Kidney epithelial cell (primary cell): ENCODE measurements at regions not wholly inside any gene's neighbourhood (a gene's known extent, or its start where the extent isn't known, plus 50 kb on each side); places are given as distances from the start of the nearest gene placed in this dataset.

Source experiments
- DNase-seq: peaks from one replicate; pipeline ENCODE4 v3.0.0-alpha.2; 2010; ENCODE audit warnings: low read depth
- H3K27me3 ChIP-seq: 2 replicates; pipeline ENCODE4 v1.6.0; 2011; ENCODE audit warnings: low read length; ENCODE audit not compliant: control insufficient read depth, insufficient read depth
- H3K36me3 ChIP-seq: 2 replicates; pipeline ENCODE4 v1.5.1; 2011; ENCODE audit warnings: low read length; ENCODE audit not compliant: control insufficient read depth, insufficient read depth
- H3K4me3 ChIP-seq: 2 replicates; pipeline ENCODE4 v1.5.1; 2011; ENCODE audit warnings: low read depth, mild to moderate bottlenecking, control low read depth, low read length
- TF ChIP-seq, protein P1 (sequence below): IDR thresholded peaks from 2 replicates; pipeline ENCODE4 v1.5.1; 2011; ENCODE audit warnings: mild to moderate bottlenecking, moderate library complexity, low read length, control low read depth, inconsistent platforms; ENCODE audit not compliant: insufficient read depth, poor library complexity, severe bottlenecking

DNA sequence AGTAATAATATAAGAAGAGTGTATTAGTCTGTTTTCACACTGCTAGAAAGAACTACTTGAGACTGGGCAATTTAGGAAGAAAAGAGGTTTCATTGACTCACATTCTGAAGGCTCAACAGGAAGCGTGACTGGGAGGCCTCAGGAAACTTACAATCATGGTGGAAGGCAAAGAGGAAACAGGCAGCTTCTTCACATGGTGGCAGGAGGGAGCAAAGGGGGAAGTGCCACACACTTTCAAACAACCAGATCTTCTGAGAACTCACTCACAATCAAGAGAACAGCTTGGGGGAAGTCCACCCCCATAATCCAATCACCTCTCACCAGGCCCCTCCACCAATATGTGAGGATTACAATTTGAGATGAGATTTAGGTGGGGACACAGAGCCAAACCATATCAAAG is 212.5 kb upstream of the HDAC9 start:
- DNase-seq = no peak
- Histone ChIP-seq H3K27me3 (no peaks in the 10 kb centered on the region), H3K4me3 (no peak overlapping the region), H3K36me3 (no peaks in the 10 kb centered on the region)
- TF ChIP-seq, protein P1, sequence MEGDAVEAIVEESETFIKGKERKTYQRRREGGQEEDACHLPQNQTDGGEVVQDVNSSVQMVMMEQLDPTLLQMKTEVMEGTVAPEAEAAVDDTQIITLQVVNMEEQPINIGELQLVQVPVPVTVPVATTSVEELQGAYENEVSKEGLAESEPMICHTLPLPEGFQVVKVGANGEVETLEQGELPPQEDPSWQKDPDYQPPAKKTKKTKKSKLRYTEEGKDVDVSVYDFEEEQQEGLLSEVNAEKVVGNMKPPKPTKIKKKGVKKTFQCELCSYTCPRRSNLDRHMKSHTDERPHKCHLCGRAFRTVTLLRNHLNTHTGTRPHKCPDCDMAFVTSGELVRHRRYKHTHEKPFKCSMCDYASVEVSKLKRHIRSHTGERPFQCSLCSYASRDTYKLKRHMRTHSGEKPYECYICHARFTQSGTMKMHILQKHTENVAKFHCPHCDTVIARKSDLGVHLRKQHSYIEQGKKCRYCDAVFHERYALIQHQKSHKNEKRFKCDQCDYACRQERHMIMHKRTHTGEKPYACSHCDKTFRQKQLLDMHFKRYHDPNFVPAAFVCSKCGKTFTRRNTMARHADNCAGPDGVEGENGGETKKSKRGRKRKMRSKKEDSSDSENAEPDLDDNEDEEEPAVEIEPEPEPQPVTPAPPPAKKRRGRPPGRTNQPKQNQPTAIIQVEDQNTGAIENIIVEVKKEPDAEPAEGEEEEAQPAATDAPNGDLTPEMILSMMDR = no peak

DNA sequence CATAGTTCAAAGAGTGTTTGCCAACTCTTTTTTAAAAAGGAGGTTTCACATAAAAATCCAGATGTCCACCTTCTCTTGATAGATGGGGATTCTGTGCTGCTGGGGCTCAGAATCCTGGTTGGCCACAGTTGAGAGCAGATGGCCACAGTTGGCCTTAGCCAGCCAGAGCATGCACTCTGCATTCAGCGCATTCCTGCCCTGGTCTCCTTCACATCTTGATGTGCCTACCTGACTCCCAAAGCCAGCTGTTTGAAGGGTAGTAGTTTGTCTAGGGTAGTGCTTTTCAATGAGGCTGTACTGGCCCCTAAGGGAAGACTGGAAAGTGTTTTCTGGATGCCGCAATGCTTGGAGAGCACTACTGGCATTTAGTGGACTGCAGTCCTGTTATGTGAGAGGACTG is 208.1 kb upstream of the HDAC9 start:
- no peaks in the 10 kb centered on the region for H3K27me3 ChIP-seq
- DNase-seq = no peak
- H3K4me3 ChIP-seq = no peak overlapping the region
- TF ChIP-seq, protein P1 = no peak
- H3K36me3 ChIP-seq = no peaks in the 10 kb centered on the region

DNA sequence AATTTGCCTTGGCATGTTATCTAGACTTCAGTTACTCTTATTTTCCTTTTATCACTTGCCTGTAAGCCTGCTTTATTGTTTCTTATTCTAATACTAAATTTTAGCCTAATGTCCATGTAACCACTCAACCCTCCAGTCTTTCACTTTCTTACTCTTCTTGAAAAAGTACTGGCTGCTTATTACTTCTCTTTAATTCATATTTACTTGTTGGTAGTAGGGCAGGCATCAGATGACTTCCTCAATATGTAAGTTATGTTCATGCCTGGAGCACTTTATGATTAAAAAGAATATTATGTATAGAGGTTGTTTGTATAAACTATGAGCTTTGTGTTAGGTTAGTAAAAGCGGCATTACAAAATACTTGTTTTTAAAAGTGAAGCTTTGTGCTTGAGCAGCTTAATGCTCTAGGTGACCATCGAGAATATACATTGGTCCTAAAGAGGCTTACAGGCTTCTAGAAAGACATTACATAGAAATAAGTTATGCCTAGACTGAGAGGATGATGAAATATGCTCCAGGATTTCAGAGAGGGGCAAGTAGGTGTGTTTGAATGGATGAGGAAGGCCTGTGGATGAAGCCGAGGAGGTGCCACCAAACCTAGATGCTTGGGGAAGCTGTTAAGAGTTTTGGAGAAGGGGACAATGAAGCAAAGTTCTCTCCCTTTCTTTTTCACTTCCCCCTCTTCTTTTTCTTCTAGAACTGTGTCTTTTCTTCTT is 207.1 kb upstream of the HDAC9 start:
- H3K36me3 ChIP-seq = no peaks in the 10 kb centered on the region
- no peaks in the 10 kb centered on the region for H3K27me3 ChIP-seq
- TF ChIP-seq, protein P1 = no peak
- no peak for DNase-seq
- no peak overlapping the region for H3K4me3 ChIP-seq

DNA sequence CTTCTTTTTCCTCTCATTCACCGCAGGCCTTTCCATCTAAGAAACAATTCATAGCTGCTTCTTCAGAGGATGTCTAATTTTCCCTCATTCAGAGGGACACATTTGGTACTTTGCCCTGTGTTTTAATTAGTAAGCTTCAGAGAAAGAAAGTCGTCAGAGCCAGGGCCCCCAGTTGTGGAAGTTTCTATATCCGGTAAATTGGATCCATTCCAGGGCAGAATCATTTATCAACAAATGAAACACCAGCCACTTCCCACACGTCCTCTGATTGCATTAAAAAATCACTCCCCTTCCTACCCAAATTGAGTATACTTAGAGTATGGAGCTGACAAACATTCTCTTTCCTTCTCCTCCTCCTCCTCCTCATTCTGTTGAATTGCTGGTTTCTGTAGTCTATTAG is 205.8 kb upstream of the HDAC9 start:
- H3K36me3 ChIP-seq = no peaks in the 10 kb centered on the region
- H3K4me3 ChIP-seq = no peak overlapping the region
- DNase-seq = no peak
- TF ChIP-seq, protein P1 = no peak
- no peaks in the 10 kb centered on the region for H3K27me3 ChIP-seq

DNA sequence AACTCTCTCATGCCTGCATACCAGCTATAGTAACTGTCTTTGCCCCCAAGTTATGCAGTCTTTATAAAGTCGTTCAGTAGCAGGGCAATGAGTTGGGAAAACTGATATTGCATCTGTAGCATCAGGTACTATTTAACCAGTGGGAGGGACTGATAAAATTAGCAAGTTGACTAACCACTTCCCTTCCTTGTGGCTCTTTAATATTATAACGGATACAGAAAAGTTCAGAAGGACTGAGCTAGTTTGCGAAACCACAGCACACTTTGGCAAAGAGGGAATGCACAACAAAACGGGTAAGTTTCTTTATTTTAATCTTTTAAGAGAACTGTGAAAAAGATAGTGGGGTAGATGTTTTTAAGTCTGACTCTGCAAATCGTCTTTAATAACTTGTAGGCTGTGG is 205.3 kb upstream of the HDAC9 start:
- no peak for DNase-seq
- TF ChIP-seq, protein P1 = no peak
- Histone ChIP-seq H3K4me3 (no peak overlapping the region), H3K27me3 (no peaks in the 10 kb centered on the region), H3K36me3 (no peaks in the 10 kb centered on the region)

DNA sequence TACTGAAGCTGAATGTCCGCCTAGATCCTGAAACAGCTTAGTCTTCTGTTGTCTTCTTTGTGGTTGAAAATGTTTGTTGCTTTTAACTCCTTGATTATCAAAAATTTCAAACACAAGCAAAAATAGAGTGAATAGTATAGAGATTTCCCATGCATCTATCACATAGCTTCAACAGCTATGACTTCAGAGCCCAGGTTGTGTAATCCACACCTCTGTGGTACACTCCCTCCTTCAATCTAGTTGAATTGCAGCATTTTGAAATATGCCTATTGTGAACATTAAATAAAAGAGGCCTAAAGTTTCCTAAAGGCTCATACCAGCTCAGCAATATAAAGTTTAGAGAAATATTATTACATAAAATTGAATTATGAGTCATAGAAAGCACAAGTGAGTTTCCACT is 204.7 kb upstream of the HDAC9 start:
- TF ChIP-seq, protein P1 = no peak
- DNase-seq = no peak
- H3K36me3 ChIP-seq = no peaks in the 10 kb centered on the region
- no peak overlapping the region for H3K4me3 ChIP-seq
- H3K27me3 ChIP-seq = no peaks in the 10 kb centered on the region
